ENCODE measurements at regions not wholly inside any gene's neighbourhood (a gene's known extent, or its start where the extent isn't known, plus 50 kb on each side); places are given as distances from the start of the nearest gene placed in this dataset.
A peak's percentile ranks its signal among the peaks of the same experiment; 100 is the strongest.

DNA sequence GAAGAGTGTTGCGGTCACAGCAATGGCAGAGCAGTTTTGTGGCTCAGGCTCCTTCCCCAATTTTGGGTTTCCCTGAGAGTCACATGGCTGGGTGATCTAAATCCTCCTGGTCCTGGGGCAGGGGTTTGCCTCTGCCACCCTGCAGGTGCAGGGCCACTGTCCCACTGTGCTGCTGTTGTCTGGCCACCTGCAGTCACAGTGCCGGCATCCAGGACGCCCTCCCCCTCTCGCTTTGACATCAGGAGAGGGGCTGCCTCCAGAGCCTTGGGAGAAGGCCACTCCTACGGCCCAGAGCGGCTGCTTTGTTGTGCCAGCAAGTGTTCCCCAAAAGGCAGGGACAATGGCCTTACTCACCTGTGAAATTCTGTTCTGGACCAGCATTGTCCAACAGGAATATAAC is 449.0 kb downstream of the QKI start:
- 46% methylated on average over 3 of the region's 6 CpGs for WGBS (ENCODE audit: insufficient coverage, low coverage, missing lambda C conversion rate)
- intact Hi-C loops (cut with micrococcal nuclease) (loop anchor here (5.0 kb wide), 1 partner anchor 151 kb away; no protein-coding TSS in a partner anchor), in situ Hi-C loops (cut with MboI) (no loop called here)
- TF ChIP-seq ZNF23 (CRISPR knock-in tag; IDR thresholded peaks at IDR 0.05) (no peak), KAT8 (IDR thresholded peaks at IDR 0.05; ENCODE audit: low read depth) (no peak), RFX5 (IDR thresholded peaks at IDR 0.05; ENCODE audit: low read depth, low read length) (no peak), ZNF79 (CRISPR knock-in tag; IDR thresholded peaks at IDR 0.05; ENCODE audit: low read depth) (no peak), ETS2 (tag; IDR thresholded peaks at IDR 0.05; ENCODE audit: borderline replicate concordance, poor library complexity, severe bottlenecking) (no peak), ZFP36 (IDR thresholded peaks at IDR 0.05; ENCODE audit: low read depth, low read length, partially characterized antibody) (no peak), SP2 (IDR thresholded peaks at IDR 0.05; ENCODE audit: extremely low read depth, low read depth, low read length, poor library complexity, severe bottlenecking) (no peak), TRIM24 (IDR thresholded peaks at IDR 0.05) (no peak), E2F3 (CRISPR knock-in tag; IDR thresholded peaks at IDR 0.05) (no peak), NR2F6 (CRISPR knock-in tag; IDR thresholded peaks at IDR 0.05) (no peak), ZNF232 (CRISPR knock-in tag; IDR thresholded peaks at IDR 0.05) (no peak), LCOR (CRISPR knock-in tag; IDR thresholded peaks at IDR 0.05) (no peak)
- TF ChIP-seq, protein P1, sequence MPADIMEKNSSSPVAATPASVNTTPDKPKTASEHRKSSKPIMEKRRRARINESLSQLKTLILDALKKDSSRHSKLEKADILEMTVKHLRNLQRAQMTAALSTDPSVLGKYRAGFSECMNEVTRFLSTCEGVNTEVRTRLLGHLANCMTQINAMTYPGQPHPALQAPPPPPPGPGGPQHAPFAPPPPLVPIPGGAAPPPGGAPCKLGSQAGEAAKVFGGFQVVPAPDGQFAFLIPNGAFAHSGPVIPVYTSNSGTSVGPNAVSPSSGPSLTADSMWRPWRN (IDR thresholded peaks at IDR 0.05; ENCODE audit: low read depth): no peak
- no peak for ATAC-seq
- no TSS peak for BruUV-seq (replicated peaks)
- H3K4me2 ChIP-seq (ENCODE audit: insufficient read depth, low read length): no peak overlapping the region
- FAIRE-seq: no peak
- no peak overlapping the region for H3K4me3 ChIP-seq
- peaks cover 10 to 28% of the 10 kb centered on the region in 2 experiments; a peak in 4 of 5 replicates for H3K4me1 ChIP-seq (replicated peaks in 1 of 2; ENCODE audit: control insufficient read depth in 2 of 2, insufficient read depth in 2 of 2, low read length in 2 of 2)
- H3K27ac ChIP-seq (ENCODE audit: extremely low read depth, low read depth, low read length): no peak overlapping the region
- no peaks in the 10 kb centered on the region for H3K79me2 ChIP-seq (ENCODE audit: control insufficient read depth, insufficient read depth, low read length)
- ChIA-PET POLR2A (no interaction called here), CTCF (ENCODE audit: low intra/inter-chr PET ratio) (no interaction called here)
- no peaks in the 10 kb centered on the region for H3K36me3 ChIP-seq (ENCODE audit: control insufficient read depth, insufficient read depth, low read length)
- no peaks in the 10 kb centered on the region for H3K9me1 ChIP-seq (ENCODE audit: control insufficient read depth, insufficient read depth, low read length)
- peak in 1 of 4 experiments; percentile 6 for DNase-seq (ENCODE audit: extremely low read depth in 1 of 4, low spot score in 3 of 4)
- peaks cover 2% of the 10 kb centered on the region; the same call in 1 of the 2 replicates for H3K9me3 ChIP-seq (replicated peaks; ENCODE audit: control insufficient read depth, insufficient read depth, low read depth, low read length)
- no peaks in the 10 kb centered on the region for H4K20me1 ChIP-seq (replicated peaks; ENCODE audit: control insufficient read depth, insufficient read depth, low read length)
- peaks cover 8 to 36% of the 10 kb centered on the region in 2 experiments; a peak in 4 of 5 replicates for H3K27me3 ChIP-seq (ENCODE audit: control insufficient read depth in 2 of 2, insufficient read depth in 2 of 2, low read length in 2 of 2)
- no peak overlapping the region; the same call in 1 of the 2 replicates for H2AFZ ChIP-seq (ENCODE audit: low read depth, low read length)
- H3K9ac ChIP-seq (ENCODE audit: insufficient read depth in 1 of 2, low read depth in 2 of 2, low read length in 2 of 2): 0 out of 4 replicates have a peak overlapping the region, but pooled peaks of 1 of the 2 experiments have one; percentile 48

All from K562 (cell line).